Epidermal melanocyte (primary cell): ENCODE measurements at regions not wholly inside any gene's neighbourhood (a gene's known extent, or its start where the extent isn't known, plus 50 kb on each side); places are given as distances from the start of the nearest gene placed in this dataset.

Experiments used
- DNase-seq: peaks from one replicate; pipeline ENCODE4 v3.0.0; 2011; ENCODE audit warnings: low spot score; ENCODE audit not compliant: insufficient read length

DNA sequence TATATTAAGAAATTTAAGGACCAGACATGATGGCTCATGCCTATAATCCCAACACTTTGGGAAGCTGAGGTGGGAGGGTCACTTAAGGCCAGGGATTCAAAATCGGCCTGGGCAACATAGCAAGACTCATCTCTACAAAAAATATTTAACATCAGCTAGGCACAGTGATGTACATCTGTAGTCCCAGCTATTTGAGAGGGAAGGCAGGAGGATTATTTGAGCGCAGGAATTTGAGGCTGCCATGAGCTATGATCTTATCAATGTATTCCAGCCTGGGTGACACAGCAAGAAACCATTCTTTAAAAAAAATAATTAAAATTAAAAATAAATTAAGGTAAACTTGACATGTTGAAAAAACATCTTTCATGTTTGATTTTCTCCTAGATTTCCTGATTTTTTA, 564.2 kb downstream of the MBD2 start:
- no peak for DNase-seq

DNA sequence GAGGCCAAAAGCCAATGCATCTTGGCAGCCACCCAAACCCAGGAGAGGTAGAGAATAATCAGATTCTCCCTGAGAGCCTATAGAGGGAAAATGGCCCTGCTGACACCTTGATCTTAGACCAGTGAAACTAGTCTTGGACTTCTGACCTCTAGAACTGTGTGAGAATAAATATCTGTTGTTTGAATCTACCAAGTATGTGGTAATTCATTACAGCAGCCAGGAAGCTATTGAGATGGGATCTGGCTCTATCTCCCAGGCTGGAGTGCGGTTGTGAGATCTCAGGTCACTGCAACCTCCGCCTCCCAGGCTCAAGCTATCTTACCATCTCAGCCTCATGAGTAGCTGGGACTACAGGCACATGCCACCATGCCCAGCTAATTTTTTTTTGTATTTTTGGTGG, 567.2 kb downstream of the MBD2 start:
- DNase-seq = no peak

DNA sequence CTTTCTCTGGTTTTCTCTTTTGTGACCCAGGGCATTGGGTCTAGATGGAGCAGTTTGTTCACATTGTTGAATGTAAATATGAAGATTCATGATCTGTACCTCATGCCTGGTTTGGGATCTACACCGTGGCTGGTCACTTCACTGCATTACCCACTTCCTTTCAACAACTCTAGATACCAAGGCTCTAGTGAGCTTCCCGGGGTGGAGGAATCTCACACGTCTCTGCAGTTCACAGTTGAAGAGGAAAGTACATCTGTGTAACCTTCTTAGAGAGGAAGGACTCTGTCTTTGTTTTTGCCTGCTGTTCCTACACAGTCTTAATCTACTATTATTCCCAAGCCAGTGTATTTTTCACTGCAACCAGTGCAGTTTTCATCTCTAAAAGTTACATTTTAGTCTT, 574.8 kb downstream of the MBD2 start:
- no peak for DNase-seq

DNA sequence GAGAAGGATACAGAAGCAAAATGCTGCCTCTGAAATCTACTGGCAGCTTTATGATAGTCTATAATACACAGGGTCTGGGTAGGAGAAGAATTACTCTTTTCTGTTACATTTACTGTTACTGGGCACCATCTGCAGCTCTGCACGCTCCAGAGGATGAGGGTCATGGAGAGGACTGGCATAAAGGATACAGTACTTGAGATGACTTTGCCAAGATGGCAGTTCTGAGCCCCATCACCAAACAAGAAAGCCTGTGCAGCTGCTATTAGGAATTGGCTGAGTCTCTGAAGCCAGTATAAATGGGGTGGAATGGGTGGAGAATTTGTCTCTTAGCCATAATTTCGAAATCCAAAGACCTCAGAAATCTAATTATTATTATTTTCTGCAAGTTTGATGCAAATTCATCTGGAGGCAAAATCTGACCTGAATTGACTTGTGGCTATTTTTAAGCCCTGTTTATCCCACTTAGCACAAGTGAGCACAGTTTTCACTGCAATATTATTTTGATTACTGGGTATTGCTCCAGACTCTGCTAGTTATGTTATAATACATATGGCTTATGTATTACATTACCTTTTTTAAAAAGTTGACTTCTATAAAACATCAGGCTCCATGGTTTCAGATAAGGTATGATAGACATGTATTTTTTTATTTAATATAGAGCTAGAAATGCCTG, 579.5 kb downstream of the MBD2 start:
- no peak for DNase-seq

DNA sequence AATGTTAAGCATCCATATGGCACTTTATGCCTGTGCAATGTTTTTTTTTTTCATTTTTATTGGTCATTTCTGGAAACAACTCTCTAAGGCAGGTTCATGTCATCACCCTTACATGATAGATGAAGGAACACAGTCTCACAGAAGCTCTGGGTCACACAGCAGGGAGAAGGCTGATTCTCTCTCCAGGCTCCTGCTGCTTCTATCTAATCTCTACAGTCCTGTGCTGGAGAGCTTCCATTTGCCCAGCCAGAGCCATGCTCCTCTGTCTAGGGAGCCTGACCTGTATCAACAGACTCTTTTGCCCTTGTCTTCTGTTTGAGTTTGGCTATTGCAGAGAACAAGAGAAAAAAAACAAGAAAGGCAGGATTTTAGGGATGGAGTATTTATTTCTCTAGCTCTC, 584.8 kb downstream of the MBD2 start:
- DNase-seq = no peak

DNA sequence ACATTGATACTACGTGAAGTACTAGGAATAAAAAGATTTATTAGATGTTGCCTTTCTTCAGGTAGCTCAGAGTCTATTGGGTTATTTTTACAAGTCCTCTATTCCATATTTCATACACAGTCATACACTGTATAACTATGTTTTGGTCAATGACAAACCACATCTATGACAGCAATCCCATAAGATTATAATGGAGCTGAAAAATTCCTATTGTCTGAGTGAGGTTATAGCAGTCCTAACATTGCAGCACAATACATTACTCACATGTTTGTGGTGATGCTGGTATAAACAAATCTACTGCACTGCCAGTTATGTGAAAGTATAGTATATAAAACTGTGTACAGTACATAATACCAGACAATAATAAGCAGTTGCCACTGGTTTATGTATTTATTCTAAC, 595.1 kb downstream of the MBD2 start:
- DNase-seq = no peak

DNA sequence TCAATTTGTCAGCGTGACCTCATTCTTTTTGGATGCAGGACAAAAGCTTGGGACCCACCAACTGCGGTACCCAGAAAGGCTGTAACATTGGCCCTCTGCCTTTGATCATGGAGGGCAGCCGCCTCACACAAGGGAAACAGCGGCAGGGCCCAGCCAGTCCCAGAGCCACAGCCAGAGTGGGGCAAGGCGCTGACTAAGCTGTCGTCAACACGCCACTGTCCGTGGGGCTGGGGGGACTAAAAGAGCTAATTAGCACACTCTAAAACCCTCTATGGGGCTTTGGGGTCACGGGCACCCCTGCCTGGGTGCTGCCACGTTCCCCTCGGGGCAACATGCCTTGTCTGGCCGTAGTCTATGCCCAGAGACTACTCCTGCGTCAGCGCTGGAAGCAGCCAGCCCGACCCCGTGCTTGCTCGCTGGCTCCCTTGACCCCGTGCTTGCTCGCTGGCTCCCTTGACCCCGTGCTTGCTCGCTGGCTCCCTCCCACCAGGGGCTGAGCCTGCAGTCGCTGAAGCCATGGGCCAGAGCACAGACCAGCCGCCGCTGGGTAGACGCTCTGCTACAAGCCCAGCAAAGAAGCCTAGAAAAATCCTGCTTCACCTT, 598.4 kb downstream of the MBD2 start:
- no peak for DNase-seq

DNA sequence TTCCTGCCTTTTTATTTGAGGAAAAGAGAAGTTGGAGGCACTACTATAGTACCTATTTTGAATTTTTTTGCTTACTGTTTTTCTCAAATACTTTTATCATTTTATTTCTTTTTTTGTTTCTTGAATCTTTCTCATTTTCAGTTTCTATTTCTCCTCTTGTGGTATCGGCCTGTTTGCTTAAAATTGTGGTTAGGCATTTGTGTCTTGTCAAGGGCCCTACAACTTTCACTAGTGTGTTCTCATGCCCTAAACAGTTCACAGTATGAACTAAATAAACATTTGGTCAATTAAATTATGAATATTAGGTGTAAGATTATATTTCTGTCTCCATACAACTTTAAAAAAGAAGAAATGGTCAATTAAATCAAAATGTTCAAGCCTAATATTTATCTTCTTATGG, 613.5 kb downstream of the MBD2 start:
- DNase-seq = no peak

DNA sequence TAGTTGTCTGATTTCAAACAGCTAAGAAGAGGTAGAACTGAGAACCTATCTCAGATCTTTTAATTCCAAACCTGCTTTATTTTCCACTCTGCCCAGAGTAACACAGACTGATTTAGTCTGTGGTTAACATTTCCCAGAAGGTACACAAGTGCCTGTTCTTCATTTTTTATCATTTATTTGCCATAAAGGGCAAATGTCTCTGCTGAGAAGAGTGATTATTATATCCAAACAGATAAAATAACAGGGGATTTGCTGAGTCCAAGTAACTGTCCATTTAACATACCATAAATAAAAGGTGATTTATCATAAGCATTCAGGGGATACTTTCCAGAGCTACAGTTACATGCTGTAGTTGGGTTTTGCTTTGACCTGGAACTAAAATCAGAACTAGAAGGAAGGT, 617.7 kb downstream of the MBD2 start:
- no peak for DNase-seq

DNA sequence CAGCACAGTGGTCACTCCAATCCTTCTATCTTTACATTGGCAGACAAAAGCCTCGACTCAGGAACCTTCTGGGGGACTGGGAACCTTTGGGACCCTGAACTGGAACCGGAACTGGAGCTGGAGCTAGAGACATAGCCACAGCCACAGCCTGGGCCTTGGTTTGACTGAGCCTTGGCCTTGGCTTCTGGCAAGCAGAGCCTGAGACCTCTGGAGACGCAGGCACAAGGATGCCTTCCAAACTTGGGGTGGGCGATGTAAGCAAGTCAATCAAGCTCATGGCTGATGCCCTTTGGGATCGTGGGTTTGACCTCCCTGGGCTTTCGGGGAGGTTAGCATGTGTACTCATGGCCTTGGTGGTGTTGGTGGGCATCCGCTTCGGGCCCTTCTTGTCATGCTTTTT, 619.3 kb downstream of the MBD2 start:
- DNase-seq = no peak

DNA sequence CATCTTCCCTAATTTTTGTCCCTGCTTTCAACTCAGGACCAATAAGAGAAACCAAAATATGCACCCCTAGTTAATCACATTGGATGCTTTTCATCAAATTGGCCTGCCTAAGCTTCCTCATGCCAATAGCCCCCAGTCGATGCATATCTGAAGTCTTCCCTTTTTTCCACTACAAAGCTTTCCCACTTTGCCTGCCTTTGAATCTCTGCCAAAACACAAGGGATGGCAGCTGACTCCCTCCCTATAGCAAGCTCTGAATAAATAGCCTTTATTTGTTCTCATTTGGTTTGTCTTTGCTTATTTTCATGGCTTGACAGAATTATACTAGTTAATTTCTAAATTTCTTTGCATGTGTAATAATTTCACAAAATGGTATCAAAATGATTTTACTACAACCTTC, 621.2 kb downstream of the MBD2 start:
- no peak for DNase-seq

DNA sequence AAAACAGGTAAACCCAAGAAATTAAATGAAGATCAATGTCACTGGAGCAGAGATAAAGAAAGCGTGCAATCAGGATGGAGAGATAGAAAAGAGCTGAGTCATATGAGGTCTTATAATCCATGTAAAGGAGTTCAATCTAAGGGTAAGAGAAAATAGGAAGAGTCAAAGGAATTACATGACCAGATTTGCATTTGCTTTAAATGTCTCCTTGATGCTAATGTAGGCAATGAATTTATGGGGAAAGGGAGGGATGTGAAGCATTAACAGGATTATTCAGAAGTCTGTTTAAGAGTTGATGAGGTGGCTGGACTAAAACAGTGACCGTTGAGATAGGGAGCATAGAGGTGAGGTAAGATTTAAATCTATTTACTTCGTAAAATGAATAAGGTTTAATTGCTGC, 623.1 kb downstream of the MBD2 start:
- no peak for DNase-seq

DNA sequence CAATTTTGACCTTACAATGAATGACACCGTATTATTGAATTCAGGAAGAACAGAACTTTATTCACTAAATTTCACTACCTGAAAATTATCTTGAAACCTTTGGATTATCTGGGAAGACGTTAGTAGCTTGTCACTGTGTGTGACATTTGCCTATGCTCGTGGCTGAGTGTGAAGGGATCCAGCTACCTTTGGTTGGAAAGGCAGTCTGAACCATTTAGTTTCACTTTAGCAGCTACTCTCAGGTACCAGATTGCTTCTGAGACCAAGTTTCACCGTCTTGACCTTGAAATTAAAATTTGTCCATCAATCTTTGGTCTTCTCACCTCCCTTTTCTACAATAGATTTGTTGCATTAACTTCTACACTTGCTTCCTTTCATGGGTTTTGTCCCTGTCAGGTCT, 637.5 kb downstream of the MBD2 start:
- no peak for DNase-seq
